ENCODE measurements at regions not wholly inside any gene's neighbourhood (a gene's known extent, or its start where the extent isn't known, plus 50 kb on each side); places are given as distances from the start of the nearest gene placed in this dataset.
"Not testable (repeated sequence)": the region's sequence is repeated elsewhere in the genome, so short reads cannot be mapped to it uniquely, and the experiment has no call there.

- Mint-ChIP-seq H3K36me3 (ENCODE audit: unreplicated experiment) (no peaks in the 10 kb centered on the region), H3K27me3 (ENCODE audit: unreplicated experiment) (no peaks in the 10 kb centered on the region)
Measured at GRCh38 chr6:121733234-121733633, 297.8 kb downstream of the GJA1 start.

GRCh38 chr6:121740188-121740587 lies 304.7 kb downstream of the GJA1 start:
- H3K4me1 Mint-ChIP-seq (ENCODE audit: unreplicated experiment); H3K4me3 Mint-ChIP-seq (ENCODE audit: unreplicated experiment); DNase-seq (ENCODE audit: extremely low spot score, unreplicated experiment); H3K27ac Mint-ChIP-seq (ENCODE audit: unreplicated experiment); H3K9me3 Mint-ChIP-seq (ENCODE audit: unreplicated experiment); H3K27me3 Mint-ChIP-seq (ENCODE audit: unreplicated experiment); H3K36me3 Mint-ChIP-seq (ENCODE audit: unreplicated experiment): not testable (repeated sequence)

More at GRCh38 chr6:121733234-121733633, 297.8 kb downstream of the GJA1 start:
- DNase-seq (ENCODE audit: extremely low spot score, unreplicated experiment): no peak
- Mint-ChIP-seq H3K4me3 (ENCODE audit: unreplicated experiment) (no peak overlapping the region), H3K9me3 (ENCODE audit: unreplicated experiment) (peaks cover 3% of the 10 kb centered on the region), H3K4me1 (ENCODE audit: unreplicated experiment) (peaks cover 7% of the 10 kb centered on the region), H3K27ac (ENCODE audit: unreplicated experiment) (no peak overlapping the region)
- TF ChIP-seq CTCF (IDR thresholded peaks at IDR 0.05): no peak

GRCh38 chr6:121743691-121744090 lies 308.2 kb downstream of the GJA1 start:
- no peak overlapping the region for H3K4me3 Mint-ChIP-seq (ENCODE audit: unreplicated experiment)
- no peaks in the 10 kb centered on the region for H3K4me1 Mint-ChIP-seq (ENCODE audit: unreplicated experiment)
- TF ChIP-seq CTCF (IDR thresholded peaks at IDR 0.05): no peak
- H3K27ac Mint-ChIP-seq (ENCODE audit: unreplicated experiment): no peak overlapping the region
- H3K27me3 Mint-ChIP-seq (ENCODE audit: unreplicated experiment): no peaks in the 10 kb centered on the region
- H3K9me3 Mint-ChIP-seq (ENCODE audit: unreplicated experiment): peaks cover 3% of the 10 kb centered on the region
- no peaks in the 10 kb centered on the region for H3K36me3 Mint-ChIP-seq (ENCODE audit: unreplicated experiment)
- DNase-seq (ENCODE audit: extremely low spot score, unreplicated experiment): no peak

- no peaks in the 10 kb centered on the region for H3K27me3 Mint-ChIP-seq (ENCODE audit: unreplicated experiment)
- no peak overlapping the region for H3K27ac Mint-ChIP-seq (ENCODE audit: unreplicated experiment)
- peaks cover 3% of the 10 kb centered on the region for H3K36me3 Mint-ChIP-seq (ENCODE audit: unreplicated experiment)
- H3K9me3 Mint-ChIP-seq (ENCODE audit: unreplicated experiment): peaks cover 9% of the 10 kb centered on the region
- DNase-seq (ENCODE audit: extremely low spot score, unreplicated experiment): no peak
- H3K4me1 Mint-ChIP-seq (ENCODE audit: unreplicated experiment): no peaks in the 10 kb centered on the region
- H3K4me3 Mint-ChIP-seq (ENCODE audit: unreplicated experiment): no peak overlapping the region
- no peak for TF ChIP-seq CTCF (IDR thresholded peaks at IDR 0.05)
Measured at GRCh38 chr6:121748376-121748775, 312.9 kb downstream of the GJA1 start.

GRCh38 chr6:121748850-121749249 lies 313.4 kb downstream of the GJA1 start:
- peaks cover 9% of the 10 kb centered on the region for H3K9me3 Mint-ChIP-seq (ENCODE audit: unreplicated experiment)

More at GRCh38 chr6:121748850-121749249, 313.4 kb downstream of the GJA1 start:
- H3K27ac Mint-ChIP-seq (ENCODE audit: unreplicated experiment): no peak overlapping the region
- no peaks in the 10 kb centered on the region for H3K27me3 Mint-ChIP-seq (ENCODE audit: unreplicated experiment)
- H3K4me3 Mint-ChIP-seq (ENCODE audit: unreplicated experiment): no peak overlapping the region
- H3K4me1 Mint-ChIP-seq (ENCODE audit: unreplicated experiment): no peaks in the 10 kb centered on the region
- peaks cover 3% of the 10 kb centered on the region for H3K36me3 Mint-ChIP-seq (ENCODE audit: unreplicated experiment)
- DNase-seq (ENCODE audit: extremely low spot score, unreplicated experiment): no peak
- no peak for TF ChIP-seq CTCF (IDR thresholded peaks at IDR 0.05)
